ENCODE measurements at regions not wholly inside any gene's neighbourhood (a gene's known extent, or its start where the extent isn't known, plus 50 kb on each side); places are given as distances from the start of the nearest gene placed in this dataset.

GRCh38 chr12:126232711-126233110 lies 1167.5 kb downstream of the AACS start:
- TF ChIP-seq ZBTB33 (IDR thresholded peaks at IDR 0.05) (no peak), TARDBP (IDR thresholded peaks at IDR 0.05; ENCODE audit: borderline replicate concordance) (no peak)
